Ovary (tissue), 7 donors: ENCODE measurements at regions not wholly inside any gene's neighbourhood (a gene's known extent, or its start where the extent isn't known, plus 50 kb on each side); places are given as distances from the start of the nearest gene placed in this dataset.

Experiments used
- DNase-seq, 5 donors: peaks; one replicate each; pipeline ENCODE4 v3.0.0-alpha.2; 2019 to 2020
- H3K27ac ChIP-seq, 2 donors: fragments of 200-600 bp; one replicate each; pipeline versions ENCODE4 v1.5.1 to v1.8.0; 2019 to 2022
- H3K27me3 ChIP-seq: fragments of 200-600 bp; one replicate; pipeline ENCODE4 v1.8.0; 2022
- H3K36me3 ChIP-seq: fragments of 200-600 bp; sonication (generic); one replicate; pipeline ENCODE4 v1.5.1; 2019
- H3K4me1 ChIP-seq: one replicate; pipeline ENCODE4 v1.8.1; 2013; ENCODE audit warnings: mild to moderate bottlenecking, moderate library complexity; ENCODE audit not compliant: insufficient read depth
- H3K4me3 ChIP-seq: fragments of 200-600 bp; sonication (generic); one replicate; pipeline ENCODE4 v1.5.1; 2017
- H3K9me3 ChIP-seq, 2 donors: fragments of 200-600 bp in 1 of 2; sonication (generic) in 1 of 2; one replicate each; pipeline versions ENCODE4 v1.5.1 to v1.8.1; 2013 to 2019; ENCODE audit warnings: mild to moderate bottlenecking in 1 of 2, moderate library complexity in 1 of 2
- CTCF ChIP-seq, 3 donors: fragments of 450-650 bp in 2 of 3; fragments of 200-600 bp in 1 of 3; IDR thresholded peaks; one replicate each; pipeline versions ENCODE4 v1.5.1 to v1.8.0; 2016 to 2022; ENCODE audit warnings: antibody characterized with exemption in 3 of 3, mild to moderate bottlenecking in 1 of 3
- EP300 ChIP-seq: sonication (generic); formaldehyde crosslinking; IDR thresholded peaks from one replicate; pipeline ENCODE4 v1.6.1; 2017; ENCODE audit warnings: antibody characterized with exemption
- POLR2A ChIP-seq: fragments of 450-650 bp; IDR thresholded peaks from one replicate; pipeline ENCODE4 v1.6.1; 2017; ENCODE audit warnings: antibody characterized with exemption, mild to moderate bottlenecking, moderate library complexity
- whole genome bisulfite sequencing, 3 donors: extraction: QIAGEN DNeasy Blood & Tissue Kit in 1 of 3; methylation state at CpG; one replicate each; pipeline versions ENCODE4 v1.1.5 to v1.1.7; 2013 to 2017; 5-methylcytosine and 5-hydroxymethylcytosine counted together
- intact Hi-C, 4 donors: fragments of 100-400 bp; cut with DNase I; formaldehyde crosslinking; loops; one replicate each; pipeline versions ENCODE4 v1.11.0 to v1.15.1; 2022 to 2023
- donor health status: DM: no; HTN: no; CAD: no; lungs with moderate emphysema.
- donor health status: DM: no; HTN: no; CAD: no.
- donor health status: Bipolar disorder and iron deficiency.
- donor health status: DM: no; HTN: no; CAD: no.
- donor health status: DM: yes; HTN: yes; CAD: no.

- TF ChIP-seq CTCF (IDR thresholded peaks at IDR 0.05) (no peak), POLR2A (no peak), EP300 (no peak)
- no peaks in the 10 kb centered on the region for H3K27me3 ChIP-seq
- no peak overlapping the region for H3K27ac ChIP-seq
- H3K36me3 ChIP-seq: no peaks in the 10 kb centered on the region
- 81 to 94% (median 88%) methylated on average over 4 of the region's 4 CpGs for WGBS, 3 donors
- H3K4me1 ChIP-seq: no peaks in the 10 kb centered on the region
- H3K9me3 ChIP-seq: no peaks in the 10 kb centered on the region
- no peak overlapping the region for H3K4me3 ChIP-seq
- intact Hi-C loops: no loop called here
- DNase-seq: no peak
Measured at GRCh38 chr1:87398641-87399040, 70.0 kb downstream of the LMO4 start.

GRCh38 chr1:87399264-87399663 lies 70.6 kb downstream of the LMO4 start:
- TF ChIP-seq POLR2A (no peak), CTCF (IDR thresholded peaks at IDR 0.05) (no peak), EP300 (no peak)
- 91 to 98% (median 94%) methylated on average over 2 of the region's 2 CpGs for WGBS, 3 donors
- intact Hi-C loops: no loop called here

GRCh38 chr1:87399701-87400100 lies 71.0 kb downstream of the LMO4 start:
- 57 to 73% (median 69%) methylated on average over 4 of the region's 4 CpGs for WGBS, 3 donors

More at GRCh38 chr1:87399264-87399663, 70.6 kb downstream of the LMO4 start:
- Histone ChIP-seq H3K4me1 (no peaks in the 10 kb centered on the region), H3K9me3 (no peaks in the 10 kb centered on the region), H3K27me3 (no peaks in the 10 kb centered on the region), H3K27ac (no peak overlapping the region), H3K36me3 (no peaks in the 10 kb centered on the region), H3K4me3 (no peak overlapping the region)
- no peak for DNase-seq

GRCh38 chr1:87400813-87401212 lies 72.1 kb downstream of the LMO4 start:
- 82 to 88% (median 87%) methylated on average over 1 of the region's 1 CpG for WGBS, 3 donors
- Histone ChIP-seq H3K36me3 (no peaks in the 10 kb centered on the region), H3K9me3 (no peaks in the 10 kb centered on the region), H3K27ac (no peak overlapping the region), H3K4me3 (no peak overlapping the region), H3K4me1 (no peaks in the 10 kb centered on the region), H3K27me3 (no peaks in the 10 kb centered on the region)
- no peak for DNase-seq
- TF ChIP-seq EP300 (no peak), CTCF (IDR thresholded peaks at IDR 0.05) (no peak), POLR2A (no peak)
- intact Hi-C loops: no loop called here

More at GRCh38 chr1:87399701-87400100, 71.0 kb downstream of the LMO4 start:
- intact Hi-C loops: no loop called here
- no peaks in the 10 kb centered on the region for H3K36me3 ChIP-seq
- H3K4me1 ChIP-seq: no peaks in the 10 kb centered on the region
- no peaks in the 10 kb centered on the region for H3K9me3 ChIP-seq
- TF ChIP-seq POLR2A (no peak), EP300 (no peak), CTCF (IDR thresholded peaks at IDR 0.05) (no peak)
- no peak overlapping the region for H3K27ac ChIP-seq
- no peak overlapping the region for H3K4me3 ChIP-seq
- no peak for DNase-seq
- H3K27me3 ChIP-seq: no peaks in the 10 kb centered on the region
